HG03196 (cell line): ENCODE measurements at regions not wholly inside any gene's neighbourhood (a gene's known extent, or its start where the extent isn't known, plus 50 kb on each side); places are given as distances from the start of the nearest gene placed in this dataset.

Source experiments
- ATAC-seq: cut with Tn5 transposase; IDR thresholded peaks from one replicate; pipeline ENCODE4 v1.9.1; 2021; ENCODE audit not compliant: unreplicated experiment

DNA sequence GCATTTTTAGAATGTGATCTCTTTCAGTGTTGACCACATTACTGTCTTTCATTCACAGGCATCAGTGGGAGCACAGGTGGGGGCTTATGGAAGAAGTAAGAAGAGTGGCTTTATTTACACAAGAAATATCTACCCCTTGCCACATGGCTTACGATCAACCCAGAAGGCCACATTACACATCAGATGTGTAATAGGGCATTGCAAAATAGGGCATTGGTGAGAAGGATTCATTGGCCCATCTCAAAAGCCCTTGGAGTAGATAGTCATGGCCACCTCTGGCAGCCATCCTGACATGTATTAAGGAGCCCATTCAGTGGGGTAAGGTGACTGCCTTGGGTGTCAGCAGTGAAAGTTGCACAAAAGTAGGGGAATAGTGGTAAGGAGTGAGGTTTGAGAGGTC, 97.5 kb downstream of the MAFB start:
- no peak for ATAC-seq

GRCh38 chr20:40591119-40591518, 97.9 kb downstream of the MAFB start:
- ATAC-seq: no peak

DNA sequence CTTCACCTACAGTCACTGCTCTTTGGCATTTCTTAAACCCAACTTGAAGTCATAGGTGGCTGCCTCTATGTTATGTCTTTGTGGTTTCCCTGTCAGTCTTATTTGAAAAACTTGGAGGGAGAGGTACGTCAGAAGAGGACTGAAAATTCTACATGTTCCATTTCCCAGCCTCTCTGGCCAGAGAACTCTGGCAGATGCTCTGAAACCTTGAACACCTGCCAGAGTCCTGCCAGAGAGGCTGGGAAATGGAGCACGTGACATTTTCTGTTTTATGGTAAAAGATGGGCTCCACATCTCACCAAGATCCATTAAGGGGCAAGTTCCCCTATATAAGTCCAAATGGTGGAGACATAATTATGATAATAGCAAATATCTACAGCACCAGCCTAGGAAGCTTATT, 99.5 kb downstream of the MAFB start:
- no peak for ATAC-seq

- no peak for ATAC-seq
These were observed 100.1 kb downstream of the MAFB start for GRCh38 chr20:40588891-40589290.

GRCh38 chr20:40587038-40587437, 102.0 kb downstream of the MAFB start:
- no peak for ATAC-seq

GRCh38 chr20:40584130-40584809, 104.8 kb downstream of the MAFB start:
- ATAC-seq: no peak

DNA sequence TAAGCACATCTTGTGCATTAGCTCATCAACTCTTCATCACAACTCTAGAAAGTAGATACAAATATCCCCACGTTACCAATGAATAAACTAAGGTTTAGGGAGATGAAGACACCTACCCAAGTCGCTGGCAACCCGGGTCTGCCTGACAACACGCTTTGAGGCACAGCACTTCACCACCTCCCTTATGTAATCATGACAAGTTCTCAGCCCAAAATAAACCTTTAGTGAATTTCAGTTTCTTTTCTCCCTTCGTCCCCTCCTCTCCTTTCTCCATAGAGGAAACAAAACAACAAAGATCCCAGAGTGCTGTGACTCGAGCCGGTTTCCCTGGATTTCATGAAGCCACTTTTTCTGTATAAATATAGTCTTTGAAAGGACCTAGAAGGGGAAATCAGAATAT, 105.4 kb downstream of the MAFB start:
- ATAC-seq: no peak

DNA sequence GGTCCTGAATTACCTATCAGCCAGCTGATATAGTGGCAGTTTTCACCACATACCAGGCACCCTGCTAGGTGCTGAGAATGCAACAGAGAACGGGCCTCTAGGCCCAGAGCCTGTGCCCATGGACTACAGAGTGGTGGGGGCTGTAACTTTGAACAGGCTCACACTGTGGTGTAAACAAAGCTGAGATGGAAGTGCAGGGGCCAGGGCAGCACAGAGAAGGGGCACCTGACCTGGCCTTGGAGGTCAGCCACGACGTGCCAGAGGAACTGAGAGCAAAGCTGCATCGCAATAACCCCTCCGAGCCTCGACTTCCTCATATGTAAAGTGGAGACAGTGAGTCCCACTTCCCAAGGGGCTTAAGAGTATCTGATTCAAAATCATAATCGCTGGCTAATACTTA, 105.8 kb downstream of the MAFB start:
- no peak for ATAC-seq

GRCh38 chr20:40582531-40582930, 106.5 kb downstream of the MAFB start:
- no peak for ATAC-seq

- ATAC-seq: no peak
These were observed 109.3 kb downstream of the MAFB start for GRCh38 chr20:40579701-40580100.

GRCh38 chr20:40578961-40579360, 110.1 kb downstream of the MAFB start:
- ATAC-seq: no peak

DNA sequence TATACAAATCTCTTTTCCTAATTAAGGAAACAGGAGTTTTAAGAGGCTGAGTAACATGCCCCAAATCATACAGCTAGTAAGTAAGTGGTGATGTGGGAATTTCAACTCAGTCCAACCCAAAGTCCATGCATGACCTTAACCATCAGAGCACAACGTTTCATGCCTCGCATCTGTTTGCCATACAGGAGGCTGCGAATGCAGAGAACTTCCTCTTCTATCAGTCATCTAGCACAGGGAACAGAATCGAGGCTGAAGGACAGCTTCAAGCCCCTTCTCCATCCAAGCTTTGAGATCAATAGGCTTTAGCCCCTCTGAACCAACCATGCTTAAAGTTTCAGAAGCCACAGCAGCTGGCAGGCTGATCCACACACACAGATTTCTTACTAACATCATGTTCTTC, 113.2 kb downstream of the MAFB start:
- no peak for ATAC-seq

DNA sequence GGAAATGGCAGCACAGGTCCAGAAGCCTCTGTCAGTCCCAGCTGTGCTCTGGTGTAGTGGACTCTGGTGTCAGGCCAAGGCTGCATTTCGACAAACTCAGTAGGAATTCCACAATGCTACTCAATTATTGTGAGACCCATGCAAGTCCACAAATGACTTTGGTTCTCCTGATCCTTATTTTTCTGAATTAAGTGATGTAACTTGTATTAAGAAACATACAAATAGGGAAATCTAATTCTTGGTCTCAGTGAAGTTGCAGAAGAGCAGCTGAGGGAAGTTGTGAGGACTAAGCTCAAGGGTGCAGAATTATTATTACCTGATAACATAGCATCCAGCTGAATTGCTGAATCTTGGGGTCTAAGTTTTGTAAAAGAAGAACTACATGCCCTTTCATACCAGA, 116.8 kb downstream of the MAFB start:
- no peak for ATAC-seq

DNA sequence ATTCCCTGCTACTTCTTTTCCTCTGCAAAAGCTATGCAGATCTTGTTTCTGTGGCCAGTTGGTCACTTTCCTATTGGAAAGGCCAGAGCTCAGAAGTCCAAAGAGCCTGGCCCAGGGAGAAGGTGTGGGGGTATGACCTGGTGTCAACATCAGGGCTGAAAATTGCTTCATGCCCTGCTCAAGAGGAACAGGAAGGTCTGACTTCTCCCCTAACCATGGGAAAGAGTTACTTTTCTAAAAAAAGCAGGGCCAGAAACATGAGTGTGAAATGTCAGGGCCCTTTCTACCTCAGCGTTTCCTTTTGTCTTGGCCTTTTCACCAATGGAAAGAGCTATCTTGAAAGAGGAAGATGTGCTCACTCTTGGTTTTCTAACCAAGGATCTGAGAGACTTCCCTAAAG, 117.4 kb downstream of the MAFB start:
- no peak for ATAC-seq

GRCh38 chr20:40568200-40568599, 120.8 kb downstream of the MAFB start:
- no peak for ATAC-seq

GRCh38 chr20:40565682-40566040, 123.4 kb downstream of the MAFB start:
- no peak for ATAC-seq

DNA sequence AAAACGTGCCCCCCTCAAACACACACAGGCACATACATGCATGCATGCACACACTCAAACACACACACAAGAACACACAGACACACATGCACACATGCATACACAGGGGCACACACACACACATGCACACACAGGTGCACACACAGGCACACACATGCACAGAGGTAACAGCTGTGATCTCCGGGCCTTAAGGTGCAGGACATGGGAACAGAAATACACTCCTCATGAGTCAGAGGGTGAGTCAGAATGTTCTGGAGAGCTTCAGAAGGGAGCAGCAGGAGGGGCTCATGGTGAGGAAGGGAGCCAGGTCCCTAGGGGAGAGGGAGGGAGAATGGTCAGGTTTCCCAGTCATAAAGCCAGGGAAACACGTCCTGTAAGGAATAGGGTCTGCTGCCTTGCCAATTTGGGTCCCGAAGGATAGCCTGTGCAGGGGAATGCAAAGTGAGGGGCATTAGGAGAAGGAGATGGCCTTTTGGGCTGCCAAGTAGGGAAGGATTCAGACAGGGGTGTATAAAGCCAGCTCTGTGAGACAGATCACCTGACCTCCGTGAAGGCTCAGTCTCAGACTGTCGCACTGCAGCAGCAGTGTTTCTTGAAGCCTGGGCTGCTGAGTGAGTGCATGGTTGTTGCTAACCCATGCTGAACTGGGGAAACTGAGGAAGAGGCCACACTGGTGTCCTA, 123.9 kb downstream of the MAFB start:
- ATAC-seq: no peak

DNA sequence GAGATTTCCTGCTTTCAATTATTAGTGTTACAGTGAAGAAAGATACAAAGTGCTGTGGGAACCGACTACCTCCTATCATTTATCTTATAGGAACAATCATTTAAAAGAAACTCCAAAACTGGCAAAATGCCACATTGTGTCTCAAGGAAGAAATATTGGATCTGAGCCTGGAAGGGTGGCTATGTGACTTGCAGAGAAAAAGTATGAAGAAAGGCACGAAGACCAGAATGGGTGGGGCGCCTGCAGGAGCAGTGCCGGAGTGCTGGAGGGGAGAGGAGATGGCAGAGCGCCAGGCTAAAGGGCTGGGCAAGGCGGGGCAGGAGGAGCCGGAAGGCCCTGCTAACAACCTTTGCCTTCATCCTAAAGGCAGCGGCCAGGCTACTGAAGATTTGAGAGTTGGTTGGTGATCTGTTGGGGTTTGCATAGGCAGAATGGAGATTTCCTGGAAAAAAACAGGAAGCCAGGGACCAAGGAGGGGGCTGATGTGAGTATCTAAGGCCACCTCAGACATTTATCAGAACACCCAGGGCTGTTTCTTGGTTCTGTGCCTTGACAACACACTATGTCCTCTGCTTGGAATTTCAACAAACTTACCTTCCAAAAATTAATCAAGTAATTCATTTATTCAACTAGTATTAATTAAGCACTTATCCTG, 125.6 kb downstream of the MAFB start:
- no peak for ATAC-seq

- ATAC-seq: no peak
These were observed 127.0 kb downstream of the MAFB start for GRCh38 chr20:40562031-40562430.

DNA sequence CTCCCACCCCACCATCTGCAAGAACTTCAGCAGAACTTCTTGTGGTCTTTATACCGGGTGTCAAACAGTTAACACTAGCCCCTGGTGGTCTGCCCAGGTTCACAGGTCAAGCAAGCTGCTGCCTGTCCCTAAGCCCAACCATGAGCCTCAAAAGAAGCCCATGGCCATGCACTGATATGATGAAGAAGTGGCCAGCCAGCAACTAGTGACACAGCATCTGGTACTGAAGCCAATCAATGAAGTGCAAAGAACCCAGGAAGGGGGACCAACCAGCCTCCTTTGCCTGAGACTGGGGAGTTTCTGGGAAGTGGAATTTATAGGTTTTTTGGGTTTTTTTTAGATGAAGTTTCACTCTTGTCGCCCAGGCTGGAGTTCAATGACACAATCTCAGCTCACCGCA, 127.8 kb downstream of the MAFB start:
- ATAC-seq: no peak

DNA sequence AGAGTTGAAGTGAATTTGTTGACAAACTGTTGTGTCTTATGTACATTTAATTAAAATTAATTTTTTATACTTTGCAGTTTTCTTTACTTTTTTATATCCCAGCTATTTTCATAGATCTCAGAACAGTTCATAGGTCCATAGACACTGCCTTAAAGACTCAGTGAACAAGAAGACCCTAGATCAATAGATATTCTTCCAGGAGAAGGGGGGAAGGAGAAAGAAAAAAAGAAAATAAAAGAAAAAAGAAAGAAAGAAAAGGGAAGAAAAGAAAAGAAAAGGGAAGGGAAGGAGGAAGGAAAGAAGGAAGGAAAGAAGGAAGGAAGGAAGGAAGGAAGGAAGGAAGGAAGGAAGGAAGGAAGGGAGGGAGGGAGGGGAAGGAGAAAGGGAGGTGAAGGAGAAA, 130.8 kb downstream of the MAFB start:
- no peak for ATAC-seq

DNA sequence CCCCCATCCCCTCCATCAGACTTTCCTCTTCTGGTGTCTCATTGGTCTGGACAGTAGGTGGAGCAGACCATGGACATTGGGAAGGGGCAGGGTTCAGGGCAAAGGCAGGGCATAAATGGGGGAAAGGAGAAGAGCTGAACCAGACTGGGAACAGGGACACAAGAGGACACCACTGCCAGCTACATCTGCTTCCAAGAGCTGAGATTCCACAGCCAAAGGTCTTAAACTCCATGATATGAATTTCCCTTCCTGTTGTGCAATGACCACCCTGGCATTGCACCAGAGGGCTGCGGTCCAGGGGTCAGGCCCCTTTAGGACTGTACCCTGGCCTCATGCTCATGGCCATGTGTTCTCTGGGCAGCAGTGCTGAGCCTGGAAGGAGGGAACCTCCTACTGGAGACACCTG, 137.9 kb downstream of the MAFB start:
- no peak for ATAC-seq
